ENCODE measurements at regions not wholly inside any gene's neighbourhood (a gene's known extent, or its start where the extent isn't known, plus 50 kb on each side); places are given as distances from the start of the nearest gene placed in this dataset.
A peak's percentile ranks its signal among the peaks of the same experiment; 100 is the strongest.

DNA sequence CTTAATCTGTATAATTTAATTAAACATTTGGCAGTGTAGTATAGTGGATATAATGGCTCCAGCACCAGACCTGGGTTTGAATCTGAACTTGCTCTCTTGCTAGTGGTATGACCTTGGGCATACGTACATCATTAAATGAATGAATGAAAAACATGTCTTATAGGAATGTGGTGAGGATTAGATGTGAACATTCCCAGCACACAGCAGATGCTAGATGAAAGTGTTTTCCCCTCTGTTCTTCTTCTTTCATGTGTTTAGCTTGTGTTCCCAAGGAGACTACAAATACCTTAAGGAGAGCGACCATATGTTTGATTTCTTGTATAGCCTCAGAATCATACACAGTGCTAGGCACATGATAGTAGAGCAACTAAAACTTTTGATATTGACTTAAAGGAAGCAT, 56.5 kb downstream of the CT47B1 start:
- no peak for DNase-seq (ENCODE audit: low spot score)

DNA sequence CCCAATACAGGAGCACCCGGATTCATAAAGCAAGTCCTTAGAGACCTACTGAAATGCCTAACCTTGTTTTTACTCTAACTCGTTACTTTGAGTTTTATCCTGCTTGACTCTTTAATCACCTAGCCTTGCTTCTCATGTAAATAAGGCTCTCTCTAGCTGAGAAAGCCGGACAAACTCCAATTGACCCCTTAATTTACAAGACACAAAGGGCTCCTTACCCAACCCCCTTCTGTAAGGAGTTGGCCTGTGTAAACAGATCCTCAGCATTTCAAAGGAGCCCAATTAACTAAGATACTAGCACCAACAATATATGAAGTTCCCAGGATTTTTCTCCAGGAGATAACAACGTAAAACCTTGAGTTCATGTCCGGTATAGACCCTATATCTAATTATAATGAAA, 61.7 kb downstream of the CT47B1 start:
- no peak for DNase-seq (ENCODE audit: low spot score)

DNA sequence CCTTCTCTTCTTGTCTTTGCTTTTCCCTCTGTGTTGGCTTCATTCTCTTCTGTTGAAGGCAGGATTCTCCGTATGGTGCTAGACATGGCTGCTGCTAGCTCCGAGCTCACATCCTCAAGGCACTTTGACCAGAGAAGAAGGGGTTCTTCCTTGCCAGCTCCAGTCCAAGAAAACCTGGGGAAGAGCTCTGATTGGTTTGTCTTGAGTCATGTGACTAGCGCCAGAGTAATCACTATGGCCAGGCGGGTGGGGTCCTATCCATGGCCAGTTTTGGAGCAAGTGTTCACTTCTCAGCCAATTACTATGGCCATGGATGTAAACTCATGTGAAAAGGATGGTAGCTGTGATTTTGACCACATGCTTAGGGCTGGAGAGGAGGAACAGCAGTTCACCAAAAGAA, 74.2 kb downstream of the CT47B1 start:
- DNase-seq (ENCODE audit: low spot score), result no peak

DNA sequence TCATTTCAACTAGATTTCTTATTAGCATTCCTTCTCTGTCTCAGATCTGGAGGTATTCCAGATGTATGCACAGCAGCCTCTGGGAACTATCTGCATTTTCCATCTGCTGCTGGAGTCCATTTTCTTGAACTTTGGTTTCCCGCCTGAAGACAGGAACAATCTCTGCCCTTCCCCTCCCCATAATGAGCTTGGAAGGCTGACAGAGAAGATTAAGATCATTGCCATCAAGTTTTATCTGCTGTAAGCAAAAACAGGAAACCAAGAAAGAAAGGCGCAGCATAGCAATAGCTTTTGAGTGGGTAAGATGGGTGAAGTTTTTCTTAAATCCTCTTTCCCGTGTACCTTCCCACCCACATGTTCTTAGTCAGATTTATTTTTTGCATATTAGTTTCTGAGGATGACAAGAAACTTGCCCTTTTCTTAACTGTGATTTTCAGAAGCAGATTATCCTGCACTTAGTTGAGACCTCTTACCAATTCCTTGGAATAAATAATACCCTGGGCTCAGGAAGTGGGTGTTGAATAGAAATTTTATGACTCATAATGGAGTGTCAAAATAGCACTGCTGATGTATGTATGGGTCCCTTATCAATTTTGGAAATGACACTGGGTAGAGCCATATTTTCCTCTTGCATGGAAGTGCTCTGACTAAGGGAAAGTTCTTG, 78.3 kb downstream of the CT47B1 start:
- DNase-seq (ENCODE audit: low spot score), result no peak

DNA sequence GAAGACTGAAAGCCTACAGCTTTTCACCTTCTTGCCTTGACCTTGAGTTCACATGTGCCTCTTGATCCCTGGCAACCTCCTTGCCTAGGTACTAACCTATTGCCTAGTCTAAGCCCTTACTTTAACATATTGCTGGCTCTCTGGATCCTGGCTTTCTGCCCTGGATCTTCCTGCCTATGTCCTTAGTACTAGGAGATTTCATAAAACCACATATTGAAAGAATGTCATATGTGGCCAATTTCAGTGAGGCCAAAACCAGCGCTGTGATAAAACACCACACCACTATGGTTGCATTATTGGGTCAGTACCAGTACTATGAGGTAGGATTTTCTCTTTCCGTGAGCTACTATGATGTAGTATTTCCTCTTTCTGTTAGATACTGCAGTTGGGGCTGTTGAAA, 80.4 kb downstream of the CT47B1 start:
- no peak for DNase-seq (ENCODE audit: low spot score)

DNA sequence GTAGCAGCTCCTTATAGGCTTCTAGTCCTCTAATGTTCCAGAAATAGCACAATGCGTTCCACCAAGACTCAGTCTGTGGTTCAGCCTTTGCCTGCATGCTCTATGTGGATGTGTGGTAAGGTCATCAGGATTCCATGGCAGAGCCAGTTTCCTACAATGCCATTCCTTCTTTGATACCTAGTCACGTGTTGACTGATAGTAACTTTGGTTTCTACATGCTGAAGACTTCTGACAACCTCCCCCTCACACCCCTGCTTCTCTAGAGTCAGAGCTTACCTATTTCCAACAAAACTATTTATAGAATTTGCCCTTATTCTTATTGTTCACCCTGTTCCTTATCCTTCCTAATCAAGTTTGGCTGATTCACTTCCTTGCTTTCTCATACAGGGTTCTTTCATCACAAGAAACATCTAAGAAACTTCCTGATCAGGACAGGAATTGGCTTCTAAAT, 81.1 kb downstream of the CT47B1 start:
- DNase-seq (ENCODE audit: low spot score), result no peak

DNA sequence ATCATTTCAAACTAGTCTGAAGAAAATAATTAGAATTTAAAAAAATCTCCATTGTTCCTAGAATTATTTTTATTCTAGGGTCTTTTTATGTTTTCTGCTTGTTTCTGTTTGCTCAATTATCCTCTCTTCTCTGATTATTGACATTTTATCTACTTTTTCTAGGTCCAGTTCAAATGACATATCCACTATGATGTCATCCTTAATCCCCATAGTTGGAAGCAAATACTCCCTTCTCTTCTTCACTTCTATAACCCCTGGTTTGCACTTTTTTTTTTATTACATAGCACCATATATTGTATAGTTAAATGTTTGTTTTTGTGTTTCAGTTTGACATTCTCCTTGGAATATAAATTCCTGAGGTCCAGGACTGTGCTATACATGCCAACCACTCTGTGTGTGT, 82.6 kb downstream of the CT47B1 start:
- DNase-seq (ENCODE audit: low spot score), result no peak

DNA sequence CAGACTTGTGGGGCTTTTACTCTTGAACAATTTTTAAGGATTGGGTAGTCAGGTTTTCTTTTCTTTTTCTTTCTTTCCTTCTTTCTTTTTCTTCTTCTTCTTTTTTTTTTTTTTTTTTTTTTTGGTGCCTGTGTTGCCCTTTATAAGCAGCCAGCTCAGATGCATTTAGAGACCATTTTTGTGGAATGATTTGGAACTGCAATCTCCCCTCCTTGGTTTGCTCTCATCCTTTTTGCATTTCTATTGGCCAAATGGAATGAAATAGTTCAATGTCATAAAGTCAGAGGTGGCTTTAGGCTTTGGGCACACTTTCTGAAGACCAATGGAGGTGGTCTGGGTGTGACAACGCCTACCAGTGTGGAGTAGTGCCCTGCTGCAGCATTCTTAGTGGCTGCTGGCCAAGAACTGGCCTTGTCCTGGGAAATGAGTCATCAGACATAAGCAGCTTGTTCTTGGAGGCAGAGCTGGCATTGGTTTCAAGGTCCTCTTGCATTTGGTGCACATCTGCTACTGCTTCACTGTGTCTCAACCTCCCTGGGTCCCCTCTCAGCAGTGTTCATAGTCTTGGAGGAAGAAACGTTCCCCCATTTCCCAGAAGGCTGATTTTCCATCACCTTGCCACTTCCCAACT, 84.5 kb downstream of the CT47B1 start:
- DNase-seq (ENCODE audit: low spot score), result peak; percentile 15

DNA sequence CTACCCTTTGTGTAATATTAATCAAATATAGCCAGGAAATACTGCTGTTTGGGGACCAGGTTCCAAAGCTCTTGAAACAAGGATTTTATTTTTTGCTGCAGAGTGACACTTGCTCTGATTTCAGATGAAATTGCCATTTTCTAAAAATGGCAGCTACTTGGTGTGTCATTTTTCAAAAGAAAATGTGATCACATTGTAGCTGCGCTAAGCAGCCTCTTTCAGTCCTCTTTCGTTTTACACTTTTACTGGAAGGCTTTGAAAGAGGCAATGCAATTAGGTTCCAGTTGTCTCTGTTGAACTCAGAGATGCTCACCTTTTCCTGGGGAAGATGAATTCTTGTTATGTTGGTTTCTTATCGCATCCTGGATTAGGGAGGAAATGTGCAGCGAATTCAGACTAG, 85.1 kb downstream of the CT47B1 start:
- DNase-seq (ENCODE audit: low spot score), result no peak

DNA sequence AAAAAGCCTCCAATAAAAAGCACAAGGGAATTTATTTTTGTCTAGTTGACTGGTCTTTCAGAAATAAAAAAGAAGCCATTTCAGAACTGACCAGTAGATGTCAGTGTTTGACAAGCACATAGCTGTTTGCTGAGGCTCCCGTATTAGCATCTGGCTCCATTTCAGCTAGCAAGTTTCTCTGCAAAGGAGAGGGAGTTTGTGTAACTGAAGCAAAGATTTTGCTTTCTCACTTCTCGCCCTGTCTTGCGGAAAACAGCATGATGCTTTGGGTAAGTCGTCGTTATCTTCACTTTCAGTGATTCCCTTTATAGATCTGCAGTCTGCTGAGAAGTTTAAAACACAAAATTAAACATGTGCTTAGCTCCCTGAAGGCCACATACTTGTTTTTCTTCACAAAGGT, 85.5 kb downstream of the CT47B1 start:
- DNase-seq (ENCODE audit: low spot score), result peak; percentile 73

DNA sequence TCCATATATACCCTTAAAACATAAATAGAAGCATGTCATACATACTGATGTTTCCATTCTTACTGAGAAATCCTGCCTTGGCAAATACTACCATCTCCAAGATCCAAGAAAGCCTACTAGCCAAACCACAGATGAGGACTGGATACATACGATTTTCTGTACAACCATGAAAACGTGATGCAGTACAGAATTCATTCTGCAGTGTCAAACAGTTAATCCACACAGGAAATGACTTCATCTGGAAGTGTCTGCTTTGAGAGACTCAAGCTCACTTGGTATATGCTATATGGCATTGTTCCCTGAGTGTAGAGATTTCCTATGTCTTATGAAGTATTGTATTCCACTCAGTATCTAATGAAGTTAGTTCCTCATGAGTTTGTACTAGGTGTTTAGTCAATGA, 94.3 kb downstream of the CT47B1 start:
- no peak for DNase-seq (ENCODE audit: low spot score)

DNA sequence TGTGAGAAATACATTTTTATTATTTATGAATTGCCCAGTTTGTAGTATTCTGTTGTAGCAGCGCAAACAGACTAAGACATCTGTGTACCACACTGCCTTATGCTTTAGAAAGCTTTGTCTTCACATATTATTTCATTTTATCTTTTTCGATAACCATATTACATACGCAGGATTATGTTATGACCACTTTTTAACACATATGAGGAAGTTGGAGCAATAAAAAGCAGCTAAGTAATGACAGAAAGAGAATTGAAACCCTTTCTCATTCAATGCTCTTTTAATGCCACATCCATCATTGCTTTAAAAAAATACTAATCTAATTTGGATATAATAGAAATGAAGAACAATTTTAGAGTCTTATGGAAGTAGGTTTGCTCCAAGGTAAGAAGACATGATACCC, 99.7 kb downstream of the CT47B1 start:
- DNase-seq (ENCODE audit: low spot score), result no peak

DNA sequence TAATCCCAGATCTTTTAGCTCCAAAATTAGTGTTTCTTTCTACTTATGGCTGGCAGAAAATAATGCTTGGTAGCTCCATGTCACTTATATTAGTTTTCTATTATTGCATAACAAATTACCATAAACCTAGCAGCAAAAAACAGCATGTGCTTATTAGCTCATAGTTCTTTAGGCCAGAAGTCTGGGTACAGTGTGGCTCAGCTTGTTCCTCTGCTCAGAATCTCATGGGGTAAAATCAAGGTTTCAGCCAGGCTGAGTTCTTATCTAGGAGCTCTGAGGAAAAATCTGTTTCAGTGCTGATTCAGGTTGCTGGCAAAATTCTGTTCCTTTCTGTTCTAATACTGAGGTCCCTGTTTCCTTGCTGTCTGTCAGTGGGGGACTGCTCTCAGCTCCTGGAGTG, 101.1 kb downstream of the CT47B1 start:
- DNase-seq (ENCODE audit: low spot score), result no peak

DNA sequence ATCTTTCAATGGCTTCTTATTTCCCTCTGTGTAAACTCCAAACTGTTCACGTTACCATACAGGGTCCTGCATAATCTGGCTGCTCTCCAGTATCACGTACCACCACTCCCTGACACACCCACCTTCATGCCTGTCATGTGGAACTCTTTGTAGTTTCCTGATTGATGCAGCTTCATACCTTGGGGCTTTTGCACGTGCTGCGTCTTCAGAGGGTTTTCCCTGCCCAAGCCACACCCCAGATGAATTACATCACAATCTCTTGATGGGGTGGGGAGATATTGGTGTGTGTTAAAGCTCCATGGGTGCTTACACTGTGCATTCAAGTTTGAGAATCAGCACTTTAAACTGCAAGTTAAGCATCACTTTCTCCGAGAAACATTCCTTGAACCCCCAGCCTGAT, 101.9 kb downstream of the CT47B1 start:
- DNase-seq (ENCODE audit: low spot score), result no peak

DNA sequence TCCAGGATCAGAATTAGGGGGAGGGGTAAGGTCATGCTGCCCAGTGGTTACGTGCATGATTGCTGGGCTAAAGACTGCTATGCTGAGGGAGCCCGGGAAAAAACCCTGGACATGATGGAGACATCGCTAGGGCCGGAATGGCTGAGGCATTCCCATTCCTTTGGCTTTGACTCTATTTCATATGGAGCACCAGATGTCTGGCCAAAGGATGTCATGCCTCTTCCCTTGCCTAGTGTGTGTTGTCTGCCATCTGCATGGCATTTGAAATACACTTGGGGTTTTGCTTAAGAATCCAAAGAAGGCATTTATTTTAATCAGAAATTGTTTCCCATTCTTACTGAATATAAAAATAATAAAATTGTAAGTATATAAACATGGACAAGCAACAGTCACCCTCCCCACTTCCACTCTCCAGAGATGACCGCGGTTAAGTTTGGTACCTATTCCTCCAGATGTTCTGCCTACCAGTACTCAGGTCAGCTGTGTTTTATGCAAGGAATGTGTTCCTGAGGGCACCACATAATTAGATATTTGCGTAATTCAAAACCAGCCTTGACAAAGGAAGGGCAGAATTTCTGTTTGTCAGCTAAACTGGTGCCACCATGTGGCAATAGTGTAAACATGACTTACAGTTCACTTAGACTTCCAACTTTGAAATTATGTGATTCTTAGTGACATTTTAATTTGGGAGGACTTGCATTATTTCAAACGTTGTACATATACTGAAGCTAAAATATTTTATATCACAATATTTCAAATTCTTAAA, 105.9 kb downstream of the CT47B1 start:
- peak; percentile 37 for DNase-seq (ENCODE audit: low spot score)

DNA sequence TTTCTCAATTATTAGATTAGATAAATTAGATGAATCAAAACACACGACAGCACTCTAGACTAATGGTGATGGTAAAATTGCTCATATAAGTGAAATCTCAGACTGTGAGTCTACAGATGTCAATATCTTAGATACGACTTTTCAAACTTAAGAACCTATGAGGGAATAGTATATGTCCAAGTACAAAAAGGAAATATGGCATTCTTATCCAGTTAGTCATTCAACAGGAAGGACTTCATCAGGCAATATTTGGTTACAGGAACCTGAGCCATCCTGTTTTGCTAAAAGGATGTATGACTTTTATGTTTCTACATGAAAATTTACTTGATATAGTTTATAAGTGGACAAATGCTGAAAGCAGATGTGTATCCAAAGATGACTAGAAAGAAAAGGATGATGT, 107.0 kb downstream of the CT47B1 start:
- DNase-seq (ENCODE audit: low spot score), result no peak

DNA sequence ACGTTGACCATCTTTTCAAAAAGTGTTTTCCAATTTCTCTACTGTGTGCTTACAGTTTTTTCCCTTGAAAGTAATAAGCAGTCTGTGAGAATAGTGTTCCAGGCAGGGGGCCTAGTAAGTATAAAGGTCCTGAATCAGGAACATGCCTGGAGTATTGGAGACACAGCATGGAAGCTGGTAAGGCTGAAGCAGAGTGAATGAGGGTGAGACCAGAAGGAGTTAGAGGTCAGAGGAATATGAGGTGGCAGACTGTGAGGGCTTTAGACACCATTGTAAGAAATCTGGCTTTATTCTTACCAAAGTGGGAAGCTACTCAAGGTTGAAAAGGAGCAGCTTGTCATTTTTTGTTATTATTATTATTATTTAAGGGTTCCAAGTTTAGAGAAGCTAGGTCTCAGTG, 107.4 kb downstream of the CT47B1 start:
- DNase-seq (ENCODE audit: low spot score), result no peak

DNA sequence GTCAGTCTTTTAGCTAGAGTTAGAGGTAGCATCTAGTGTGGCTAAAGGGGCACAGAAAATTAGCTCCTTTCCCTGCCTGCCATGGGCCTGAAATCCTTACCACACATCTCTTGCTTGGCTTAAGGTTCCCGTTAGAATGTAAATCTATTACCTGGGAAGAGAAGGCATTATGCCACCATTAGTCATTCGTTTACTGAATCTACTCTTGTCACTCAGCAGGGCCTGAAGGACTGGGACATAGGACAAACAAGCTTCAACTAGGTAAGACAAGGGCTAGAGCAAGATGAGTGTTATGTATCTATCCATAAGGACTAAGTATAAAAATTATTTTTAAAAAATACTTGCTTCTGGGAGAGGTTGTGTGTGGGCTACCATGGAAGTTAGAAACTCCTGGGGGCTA, 112.4 kb downstream of the CT47B1 start:
- DNase-seq (ENCODE audit: low spot score), result no peak

DNA sequence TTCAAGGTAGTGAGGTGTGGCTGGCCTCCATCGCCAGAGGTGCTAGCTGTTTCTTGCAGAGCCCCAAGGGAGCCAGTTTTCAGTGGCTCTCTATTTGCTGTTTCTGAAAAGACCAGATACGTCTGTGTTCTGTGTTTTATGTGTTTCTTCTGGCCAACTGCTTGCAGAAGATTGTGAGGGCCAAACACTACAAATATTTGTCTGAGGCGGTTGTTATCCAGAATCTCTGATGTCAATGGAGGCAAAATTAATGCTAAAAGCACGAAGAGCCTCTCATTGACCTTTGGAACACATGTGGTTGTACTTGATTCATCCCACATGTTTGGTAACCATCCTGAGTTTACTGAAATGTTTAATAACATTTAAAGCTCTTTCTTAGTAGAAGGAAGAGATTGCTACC, 113.9 kb downstream of the CT47B1 start:
- no peak for DNase-seq (ENCODE audit: low spot score)

DNA sequence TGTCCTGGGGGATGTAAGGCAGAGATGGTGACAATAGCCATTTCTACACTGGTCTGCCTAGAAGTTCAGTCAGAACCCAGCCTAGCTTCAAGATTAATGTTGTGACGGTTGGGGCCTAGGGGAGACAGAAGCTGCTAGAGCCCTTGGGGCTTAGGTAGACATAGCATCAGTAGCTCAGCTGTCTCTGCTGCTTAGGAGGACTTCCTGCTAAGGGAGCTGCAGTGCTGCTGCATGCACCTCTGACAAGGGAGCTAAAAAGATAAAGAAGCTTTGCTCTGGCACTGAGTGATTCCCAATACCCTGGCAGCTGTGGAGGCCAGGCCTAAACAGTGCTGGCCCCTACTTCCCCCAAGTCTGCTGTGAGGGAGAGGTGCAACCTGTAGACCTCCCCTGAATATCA, 116.0 kb downstream of the CT47B1 start:
- DNase-seq (ENCODE audit: low spot score), result no peak

DNA sequence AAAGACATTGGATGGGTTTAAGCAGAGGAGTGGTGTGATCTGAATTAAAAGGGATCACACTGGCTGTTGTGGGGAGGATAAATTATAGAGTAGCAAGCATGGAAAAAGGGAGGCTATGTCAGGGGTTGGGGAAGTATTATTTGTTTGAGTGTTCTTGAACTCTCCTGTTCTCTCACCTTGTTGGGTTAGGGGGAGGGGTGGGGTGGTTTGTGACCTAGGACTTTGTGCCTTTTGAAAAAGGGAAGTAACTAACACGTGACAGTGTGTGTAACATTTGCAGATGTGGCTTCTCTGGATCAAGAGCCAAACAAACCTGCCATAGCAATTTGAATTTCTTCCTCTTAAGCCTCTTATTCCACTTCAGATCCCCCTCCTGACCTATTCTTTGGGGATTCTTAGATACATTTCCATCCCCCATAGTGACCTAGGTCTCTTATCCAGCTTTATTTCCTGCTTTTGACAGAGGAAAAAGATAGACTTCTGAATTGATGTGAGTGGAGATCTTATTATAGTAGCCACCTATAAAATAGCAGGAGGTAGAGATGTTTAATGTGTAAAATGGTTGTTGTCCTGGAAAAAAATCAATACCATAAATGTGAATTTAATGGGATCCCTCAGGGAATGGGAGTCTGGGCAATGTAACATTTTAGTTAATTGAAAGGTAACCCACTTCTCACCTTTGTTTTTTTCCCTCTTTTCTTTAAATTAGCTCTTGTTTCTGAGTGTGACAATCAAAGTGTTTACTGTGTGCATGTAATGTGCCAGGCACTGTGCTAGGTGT, 120.4 kb downstream of the CT47B1 start:
- DNase-seq (ENCODE audit: low spot score), result no peak

DNA sequence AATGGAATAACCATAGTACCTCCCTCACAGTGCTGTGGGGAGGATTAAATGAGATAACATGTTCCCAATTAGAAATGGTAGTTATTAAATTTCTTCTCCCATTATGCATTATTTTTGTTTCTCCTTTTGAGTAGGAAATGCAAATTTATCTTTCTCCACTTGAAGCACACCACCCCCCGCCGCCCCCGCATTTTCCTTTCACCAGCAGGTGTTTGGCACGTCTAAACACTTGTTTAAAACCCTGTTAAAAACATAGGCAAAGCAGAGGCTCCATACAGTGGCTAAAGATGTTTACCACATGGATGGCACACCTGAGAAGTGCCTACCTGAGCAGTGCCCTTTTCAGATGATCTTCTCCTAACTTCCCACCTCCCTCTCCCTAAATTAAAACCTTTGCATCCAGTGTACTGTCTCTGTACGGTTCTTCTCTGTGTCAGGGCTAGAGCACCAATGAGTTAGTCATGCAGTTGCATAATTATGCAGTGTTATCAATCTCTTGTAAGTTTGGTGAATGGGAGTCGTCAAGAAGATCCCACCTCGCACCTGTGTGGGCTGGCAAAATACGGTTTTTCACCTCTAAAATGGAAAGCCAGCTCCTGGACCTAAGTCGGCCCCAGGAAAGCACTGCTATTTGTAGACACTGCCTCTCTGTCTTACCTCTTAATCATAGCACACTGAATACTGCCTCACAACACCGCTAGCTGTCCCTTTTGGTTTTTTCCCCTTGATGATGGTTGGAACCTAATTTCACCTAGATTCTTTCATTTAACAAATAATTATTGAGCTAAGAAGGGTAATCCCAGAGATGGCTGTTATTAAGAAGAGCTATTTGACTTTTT, 122.0 kb downstream of the CT47B1 start:
- no peak for DNase-seq (ENCODE audit: low spot score)

All from pons (tissue), 1 donor.